LNCAP (cell line): ENCODE measurements at regions not wholly inside any gene's neighbourhood (a gene's known extent, or its start where the extent isn't known, plus 50 kb on each side); places are given as distances from the start of the nearest gene placed in this dataset.

Experiments
- CTCF ChIP-seq: fragments of 450-650 bp; IDR thresholded peaks from 2 replicates; pipeline ENCODE4 v1.5.1; 2017; ENCODE audit warnings: mild to moderate bottlenecking

GRCh38 chr2:126586317-126586716 lies 69.6 kb upstream of the GYPC start:
- TF ChIP-seq CTCF = no peak

- TF ChIP-seq CTCF = no peak
Measured at GRCh38 chr2:126599062-126599461, 56.9 kb upstream of the GYPC start.

- TF ChIP-seq CTCF = no peak
Measured at GRCh38 chr2:126600742-126601141, 55.2 kb upstream of the GYPC start.

DNA sequence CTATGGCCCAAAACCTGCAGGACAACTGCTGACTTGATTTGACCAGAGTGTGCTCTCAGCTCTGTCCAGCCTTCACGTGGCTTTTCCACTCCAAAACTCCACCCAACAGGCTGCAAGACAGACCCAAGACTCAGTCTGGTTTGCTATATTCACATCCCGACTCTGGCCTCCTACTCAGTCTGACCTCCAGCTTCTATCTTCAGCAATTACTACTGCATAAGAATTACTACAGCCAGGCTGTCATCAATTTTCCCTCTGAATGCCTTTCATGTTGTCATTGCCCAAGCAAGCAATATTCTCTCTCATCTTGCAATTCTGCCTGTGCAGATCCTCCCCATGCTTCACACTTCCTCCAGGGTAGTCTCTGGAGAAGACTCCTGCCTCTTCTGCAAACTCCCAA lies 53.6 kb upstream of the GYPC start:
- TF ChIP-seq CTCF = no peak
